ENCODE measurements at regions not wholly inside any gene's neighbourhood (a gene's known extent, or its start where the extent isn't known, plus 50 kb on each side); places are given as distances from the start of the nearest gene placed in this dataset.

DNA sequence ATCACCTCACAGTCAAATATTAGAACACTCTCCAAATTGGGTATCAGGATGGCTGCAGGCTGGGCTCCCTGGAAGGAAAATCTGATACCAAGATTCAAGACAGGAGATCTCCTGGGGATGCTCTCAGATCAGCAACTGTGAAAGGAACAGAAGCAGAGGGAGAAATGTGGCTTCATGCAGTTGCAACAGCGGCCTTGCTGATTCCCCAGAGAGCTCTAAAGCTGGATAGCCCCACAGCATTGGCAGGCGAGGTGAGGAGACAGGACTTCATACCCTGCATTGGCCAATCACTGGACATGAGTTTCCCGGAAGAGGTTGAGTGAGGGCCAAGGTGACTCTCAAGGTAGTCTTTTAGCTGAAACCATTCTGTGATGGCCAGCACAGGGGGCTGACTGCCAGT is 190.6 kb downstream of the PTPN20 start:
- FAIRE-seq (no peak), DNase-seq (ENCODE audit: low spot score in 2 of 2) (no peak)

DNA sequence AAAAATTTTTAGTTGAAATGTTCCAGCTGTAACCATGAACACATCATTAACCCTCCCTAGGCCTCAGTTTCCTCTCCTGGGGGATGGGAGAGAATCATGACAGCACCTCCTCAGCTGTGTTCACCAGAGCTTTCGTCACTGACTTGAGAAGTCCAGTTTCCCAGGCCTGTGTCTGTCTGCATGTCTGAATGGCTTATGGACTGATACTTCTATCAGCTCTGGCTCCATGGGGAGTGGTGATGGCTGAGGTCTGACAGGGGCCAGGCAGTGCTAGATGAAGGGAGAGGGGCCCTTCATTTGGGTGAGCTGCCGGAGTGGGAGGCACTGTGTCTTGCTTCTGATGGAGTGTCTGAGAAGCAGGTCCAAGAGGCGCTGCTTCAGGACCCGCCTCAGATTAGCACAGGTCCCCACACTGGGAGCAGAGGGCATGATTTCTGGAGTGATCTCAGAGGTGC is 192.9 kb downstream of the PTPN20 start:
- DNase-seq (ENCODE audit: low spot score in 2 of 2) (no peak), FAIRE-seq (no peak)

DNA sequence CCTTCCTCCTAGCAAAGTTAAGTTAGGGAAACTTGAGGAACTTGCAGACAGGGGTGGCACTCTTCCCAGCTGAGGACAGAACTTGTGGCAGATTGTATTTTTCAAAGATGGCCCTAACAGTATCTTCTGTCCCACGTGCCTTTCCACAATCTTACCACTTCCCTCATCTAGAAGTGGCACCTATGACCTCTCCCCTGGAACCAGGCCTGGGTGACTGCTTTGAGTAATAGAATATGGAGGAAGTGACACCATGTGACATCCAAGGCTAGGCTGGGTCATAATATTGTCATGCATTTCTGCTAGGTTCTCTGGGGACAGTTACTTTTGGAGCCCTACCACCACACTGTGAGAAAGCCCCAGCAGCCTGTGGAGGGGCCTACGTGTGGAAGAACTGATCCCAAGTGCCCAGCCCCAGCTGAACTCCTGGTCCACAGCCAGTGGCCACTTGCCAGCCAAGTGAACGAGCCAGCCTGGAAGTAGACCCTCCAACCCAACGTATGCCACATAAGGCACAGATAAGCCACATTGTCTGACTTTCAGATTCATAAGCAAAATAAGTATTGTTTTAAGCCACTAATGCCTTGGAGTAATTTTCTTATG is 193.7 kb downstream of the PTPN20 start:
- no peak for DNase-seq (ENCODE audit: low spot score in 2 of 2)
- FAIRE-seq: no peak

DNA sequence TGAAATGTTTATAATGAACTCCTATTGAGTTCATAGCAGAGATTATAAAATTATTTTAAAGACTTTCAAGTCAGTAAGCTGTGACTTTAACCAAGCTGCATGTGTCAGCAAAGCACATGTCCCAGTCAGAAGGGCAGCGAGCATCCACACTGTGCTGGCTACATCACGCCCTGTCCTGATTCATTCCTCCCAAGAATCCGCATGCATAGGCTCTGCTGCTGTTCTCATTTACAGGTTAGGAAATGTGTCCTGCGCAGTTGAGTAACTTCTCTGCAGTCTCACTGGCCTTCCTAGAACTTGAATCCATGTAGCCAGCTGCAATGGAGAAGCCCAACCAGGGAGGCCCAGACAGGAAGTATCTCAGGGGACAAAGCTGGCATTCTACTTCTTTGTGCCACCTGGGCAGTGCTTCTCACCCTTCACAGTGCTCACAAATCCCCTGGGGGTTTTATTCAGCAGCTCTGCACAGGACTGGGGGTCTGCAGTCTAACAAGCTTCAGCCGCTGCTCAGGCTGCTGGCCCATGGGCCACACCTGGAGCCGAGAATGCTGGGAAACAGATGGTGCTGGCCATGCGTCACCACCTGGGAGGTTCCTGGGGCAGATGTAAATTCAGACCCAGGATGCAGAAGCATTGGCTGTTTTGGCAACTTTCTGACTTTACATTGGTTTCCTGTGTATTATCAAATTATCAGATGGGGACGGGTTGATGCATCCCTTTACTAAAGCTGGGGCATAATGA is 192.8 kb upstream of the GDF10 start:
- FAIRE-seq (no peak), DNase-seq (ENCODE audit: low spot score in 2 of 2) (no peak)

DNA sequence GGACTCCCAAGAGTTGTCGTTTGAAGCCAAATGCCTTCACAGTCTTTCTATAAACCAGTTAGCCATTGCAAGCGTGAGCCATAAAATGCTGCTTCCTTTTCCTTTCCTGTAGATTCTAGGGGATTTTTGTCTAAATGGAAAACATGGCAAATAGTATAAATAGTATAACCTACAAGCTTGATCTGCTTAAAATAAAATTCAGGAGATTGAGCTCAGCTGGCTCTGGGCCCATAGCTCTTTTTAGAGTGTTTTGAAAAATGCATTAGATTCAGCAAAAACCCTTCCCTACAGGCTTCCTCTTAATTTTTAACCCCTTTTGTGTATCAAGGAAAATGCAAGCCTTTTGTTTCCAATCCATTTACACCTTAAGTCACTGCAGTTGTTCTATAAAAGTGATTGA is 190.1 kb upstream of the GDF10 start:
- DNase-seq (ENCODE audit: low spot score in 2 of 2): no peak
- FAIRE-seq: no peak

- DNase-seq (ENCODE audit: low spot score in 2 of 2) (no peak), FAIRE-seq (no peak)
These were observed 188.6 kb upstream of the GDF10 start for GRCh38 chr10:47111329-47111862.

DNA sequence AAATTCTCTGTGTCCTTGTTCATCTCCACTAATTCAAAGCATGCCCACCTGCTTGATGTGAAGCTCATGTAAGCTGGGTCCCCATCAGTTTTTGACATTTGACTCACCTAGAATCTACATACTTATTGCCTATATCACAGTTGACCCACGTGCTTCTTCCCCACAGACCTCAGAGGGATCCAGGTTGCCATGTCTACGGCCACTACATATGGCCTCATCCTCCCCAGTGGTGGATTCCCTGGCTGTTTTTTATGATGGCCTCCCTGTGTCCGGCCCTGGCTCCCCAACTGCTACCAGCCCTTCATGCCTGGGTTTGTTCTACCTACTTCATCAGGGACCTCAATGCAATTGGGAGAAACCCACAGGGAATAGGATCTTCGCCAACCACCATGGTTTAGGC is 187.4 kb upstream of the GDF10 start:
- FAIRE-seq: no peak
- no peak for DNase-seq (ENCODE audit: low spot score in 2 of 2)

GRCh38 chr10:47113907-47114500 is 186.0 kb upstream of the GDF10 start:
- no peak for FAIRE-seq
- DNase-seq (ENCODE audit: low spot score in 2 of 2): no peak

DNA sequence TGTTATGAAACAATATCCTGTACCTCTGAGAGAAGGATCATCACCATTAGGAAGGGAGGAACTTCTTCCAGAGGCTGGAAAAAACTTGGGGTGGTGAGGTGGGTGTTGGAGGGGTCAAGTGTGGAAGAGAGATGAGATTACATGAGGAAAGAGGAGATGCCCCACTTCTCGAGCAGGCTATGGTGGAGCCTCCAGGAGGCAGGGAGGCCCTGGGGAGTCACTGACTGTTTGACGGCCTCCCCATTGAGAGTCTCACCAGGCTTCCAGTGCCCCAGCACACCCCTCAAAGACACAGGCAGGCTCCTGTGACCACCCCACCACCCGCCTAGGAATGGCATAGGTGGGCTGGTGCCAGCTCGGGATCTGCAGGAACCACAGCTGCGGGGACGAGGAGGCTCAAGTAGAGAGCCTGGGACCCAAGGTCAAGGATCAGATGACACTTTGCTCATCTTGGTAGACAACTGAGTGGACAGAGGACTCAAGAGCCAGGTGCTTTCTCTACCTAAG is 185.3 kb upstream of the GDF10 start:
- FAIRE-seq (no peak), DNase-seq (ENCODE audit: low spot score in 2 of 2) (no peak)

DNA sequence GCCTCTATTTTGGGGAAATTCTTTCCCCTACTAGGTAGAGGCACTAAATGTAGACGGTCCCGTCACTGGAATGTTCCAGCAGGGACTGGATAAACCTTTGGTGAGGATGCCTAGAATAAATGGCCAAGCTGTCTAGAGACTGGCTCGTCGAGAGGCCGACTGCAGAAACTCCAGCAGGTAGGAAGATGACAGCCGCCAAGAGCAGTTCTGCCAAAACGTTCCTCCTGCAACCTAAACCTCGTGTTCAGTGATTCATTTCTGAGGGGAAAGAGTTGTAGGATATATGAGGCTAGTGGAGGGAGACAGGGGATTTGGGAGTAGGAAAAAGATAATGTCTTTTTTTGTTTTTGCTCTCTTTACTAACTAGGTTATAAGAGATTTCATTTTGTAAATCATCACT is 184.7 kb upstream of the GDF10 start:
- DNase-seq (ENCODE audit: low spot score in 2 of 2) (no peak), FAIRE-seq (no peak)

GRCh38 chr10:47116445-47116844 is 183.6 kb upstream of the GDF10 start:
- DNase-seq (ENCODE audit: low spot score in 2 of 2) (no peak), FAIRE-seq (no peak)

GRCh38 chr10:47118326-47118725 is 181.7 kb upstream of the GDF10 start:
- FAIRE-seq: no peak
- no peak for DNase-seq (ENCODE audit: low spot score in 2 of 2)

- no peak for FAIRE-seq
- no peak for DNase-seq (ENCODE audit: low spot score in 2 of 2)
These were observed 178.7 kb upstream of the GDF10 start for GRCh38 chr10:47121336-47121735.

GRCh38 chr10:47123716-47124288 is 176.2 kb upstream of the GDF10 start:
- no peak for FAIRE-seq

DNA sequence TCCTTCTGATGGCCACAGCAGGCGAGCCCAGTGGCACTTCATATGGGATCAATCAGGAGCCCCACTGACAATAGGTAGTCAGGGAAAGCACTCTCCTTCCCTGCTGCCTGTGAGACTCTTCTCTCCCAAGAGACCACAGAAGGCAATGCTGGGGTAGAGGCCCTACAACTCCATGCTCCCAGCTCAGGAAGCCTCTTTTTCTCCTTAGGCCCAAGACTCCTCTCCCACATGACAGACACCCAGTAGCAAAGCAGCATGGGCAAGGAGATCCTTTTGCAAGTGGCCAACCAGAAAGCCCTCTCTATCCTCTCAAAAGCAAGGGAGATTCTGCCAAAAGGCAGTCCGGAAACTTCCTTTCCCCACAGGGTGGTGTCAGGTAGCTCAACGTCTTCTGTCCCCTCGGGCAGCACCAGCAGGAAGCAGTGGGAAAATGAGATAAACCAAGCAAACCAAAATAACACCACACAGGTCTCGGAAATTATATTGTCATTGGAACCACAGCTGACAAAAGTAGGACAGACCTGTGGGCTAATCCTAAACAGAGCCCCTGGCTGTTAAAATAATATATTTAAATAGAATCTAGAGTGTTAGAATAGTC is 172.7 kb upstream of the GDF10 start:
- DNase-seq (ENCODE audit: low spot score in 2 of 2) (no peak), FAIRE-seq (no peak)

More at GRCh38 chr10:47123716-47124288, 176.2 kb upstream of the GDF10 start:
- DNase-seq (ENCODE audit: low spot score in 2 of 2): no peak

DNA sequence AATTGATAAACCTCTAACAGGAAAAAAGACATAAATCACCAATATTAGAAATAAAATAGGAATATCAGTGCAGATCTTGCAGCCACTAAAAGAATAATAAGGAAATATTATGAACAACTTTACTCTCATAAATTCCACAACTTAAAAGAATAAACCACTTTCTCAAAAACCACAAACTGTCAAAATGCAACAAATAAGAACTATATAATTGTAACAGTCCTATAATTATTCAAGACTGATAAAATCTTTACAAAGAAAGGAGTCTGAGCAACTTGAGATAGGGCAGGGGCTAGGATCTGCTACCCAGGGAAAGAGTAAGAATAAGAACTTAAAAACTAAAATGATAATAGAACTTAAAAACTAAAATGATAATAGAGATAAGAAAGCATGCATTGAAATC is 169.5 kb upstream of the GDF10 start:
- FAIRE-seq (no peak), DNase-seq (ENCODE audit: low spot score in 2 of 2) (no peak)

DNA sequence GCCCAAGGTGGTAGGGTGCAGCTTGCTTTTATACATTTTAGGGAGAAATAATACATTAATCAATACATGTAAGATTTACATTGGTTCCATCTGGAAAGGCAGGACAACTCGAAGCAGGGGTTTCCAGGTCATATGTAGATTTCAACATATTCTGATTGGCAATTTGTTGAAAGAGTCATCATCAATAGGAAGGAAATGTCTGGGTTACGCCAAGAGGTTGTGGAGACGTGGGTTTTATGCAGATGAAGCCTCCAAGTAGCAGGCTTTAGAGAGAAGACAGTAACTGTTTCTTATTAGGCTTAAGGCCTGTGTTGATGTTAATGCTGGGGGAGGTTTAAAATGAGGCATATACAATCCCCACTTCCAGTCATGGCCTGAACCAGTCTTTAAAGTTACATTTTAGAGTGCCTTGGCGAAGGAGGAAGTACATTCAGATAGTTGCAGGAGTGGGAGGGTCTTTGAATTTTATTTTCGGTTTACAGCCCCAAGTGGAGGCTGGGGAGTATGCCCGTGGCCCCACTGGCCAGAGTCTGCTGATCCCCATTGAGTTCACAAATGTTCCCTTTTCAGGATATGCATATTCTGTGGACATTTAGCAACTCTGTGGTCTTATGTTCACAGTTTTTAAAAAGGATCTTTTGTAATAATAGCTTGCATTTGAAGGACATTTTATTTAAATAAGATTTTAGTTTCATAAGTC is 166.0 kb upstream of the GDF10 start:
- no peak for FAIRE-seq
- no peak for DNase-seq (ENCODE audit: low spot score in 2 of 2)

GRCh38 chr10:47136866-47137265 is 163.1 kb upstream of the GDF10 start:
- no peak for FAIRE-seq
- peak in 1 of 2 donors; percentile 6 for DNase-seq (ENCODE audit: low spot score in 2 of 2)

GRCh38 chr10:47137311-47137851 is 162.6 kb upstream of the GDF10 start:
- FAIRE-seq: no peak
- DNase-seq (ENCODE audit: low spot score in 2 of 2): no peak

DNA sequence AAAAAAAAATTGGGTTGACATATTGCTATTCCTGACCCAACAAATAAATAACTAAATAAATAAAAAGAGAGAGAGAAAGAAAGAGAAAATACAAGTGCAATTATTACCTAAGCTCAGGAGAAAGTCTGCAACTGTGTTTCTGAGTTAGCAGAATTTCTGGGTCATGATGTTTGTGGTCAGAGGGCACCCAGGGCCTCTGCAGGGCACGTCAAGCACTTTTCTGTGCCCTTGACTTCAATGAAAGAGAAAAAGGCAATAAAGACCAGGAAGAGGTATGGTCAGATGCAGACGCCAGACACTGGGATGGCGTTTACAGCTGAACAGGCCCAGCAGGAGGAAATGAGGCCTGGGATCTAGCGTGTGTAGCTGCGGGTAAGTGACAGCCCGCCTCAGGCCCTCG is 160.9 kb upstream of the GDF10 start:
- FAIRE-seq (no peak), DNase-seq (ENCODE audit: low spot score in 2 of 2) (no peak)

Data from frontal cortex (tissue), 3 donors.